NCI-H82 (cell line): ENCODE measurements at regions not wholly inside any gene's neighbourhood (a gene's known extent, or its start where the extent isn't known, plus 50 kb on each side); places are given as distances from the start of the nearest gene placed in this dataset.

Experiments used
- DNase-seq: peaks from one replicate; lab custom pipeline; 2025; lab: John Stamatoyannopoulos, UW

GRCh38 chr9:126017758-126018157, 270.6 kb downstream of the PBX3 start:
- no peak for DNase-seq

- DNase-seq: no peak
These were observed 273.7 kb downstream of the PBX3 start for GRCh38 chr9:126020836-126021235.

GRCh38 chr9:126023962-126024361, 276.8 kb downstream of the PBX3 start:
- no peak for DNase-seq

GRCh38 chr9:126024581-126025230, 277.5 kb downstream of the PBX3 start:
- DNase-seq: no peak

GRCh38 chr9:126025991-126026390, 278.8 kb downstream of the PBX3 start:
- no peak for DNase-seq

- no peak for DNase-seq
These were observed 280.4 kb downstream of the PBX3 start for GRCh38 chr9:126027566-126027965.

- no peak for DNase-seq
These were observed 281.6 kb downstream of the PBX3 start for GRCh38 chr9:126028746-126029145.

- no peak for DNase-seq
These were observed 283.5 kb downstream of the PBX3 start for GRCh38 chr9:126030716-126031115.

GRCh38 chr9:126031116-126031515, 283.9 kb downstream of the PBX3 start:
- no peak for DNase-seq

GRCh38 chr9:126032135-126032534, 285.0 kb downstream of the PBX3 start:
- no peak for DNase-seq

- no peak for DNase-seq
These were observed 286.1 kb downstream of the PBX3 start for GRCh38 chr9:126033318-126033717.

GRCh38 chr9:126033956-126034355, 286.8 kb downstream of the PBX3 start:
- DNase-seq: no peak

- DNase-seq: no peak
These were observed 289.7 kb downstream of the PBX3 start for GRCh38 chr9:126036881-126037291.

- DNase-seq: no peak
These were observed 287.8 kb upstream of the MVB12B start for GRCh38 chr9:126038790-126039189.

GRCh38 chr9:126043681-126044080, 282.9 kb upstream of the MVB12B start:
- no peak for DNase-seq

- DNase-seq: no peak
These were observed 277.5 kb upstream of the MVB12B start for GRCh38 chr9:126049088-126049487.

GRCh38 chr9:126049896-126050604, 276.6 kb upstream of the MVB12B start:
- peak; percentile 26 for DNase-seq

GRCh38 chr9:126050605-126050990, 276.0 kb upstream of the MVB12B start:
- no peak for DNase-seq

GRCh38 chr9:126051446-126052130, 275.0 kb upstream of the MVB12B start:
- DNase-seq: no peak

- DNase-seq: no peak
These were observed 273.8 kb upstream of the MVB12B start for GRCh38 chr9:126052791-126053190.

- DNase-seq: no peak
These were observed 272.7 kb upstream of the MVB12B start for GRCh38 chr9:126053913-126054312.

- DNase-seq: peak; percentile 78
These were observed 271.1 kb upstream of the MVB12B start for GRCh38 chr9:126055381-126055985.
